Activated CD8-positive, alpha-beta memory T cell treated with anti-CD3 and anti-CD28 coated beads for 24 hours (primary cell): ENCODE measurements at regions not wholly inside any gene's neighbourhood (a gene's known extent, or its start where the extent isn't known, plus 50 kb on each side); places are given as distances from the start of the nearest gene placed in this dataset.

Source experiments
- DNase-seq: peaks from one replicate; pipeline ENCODE4 v3.0.0-alpha.2; 2020

DNA sequence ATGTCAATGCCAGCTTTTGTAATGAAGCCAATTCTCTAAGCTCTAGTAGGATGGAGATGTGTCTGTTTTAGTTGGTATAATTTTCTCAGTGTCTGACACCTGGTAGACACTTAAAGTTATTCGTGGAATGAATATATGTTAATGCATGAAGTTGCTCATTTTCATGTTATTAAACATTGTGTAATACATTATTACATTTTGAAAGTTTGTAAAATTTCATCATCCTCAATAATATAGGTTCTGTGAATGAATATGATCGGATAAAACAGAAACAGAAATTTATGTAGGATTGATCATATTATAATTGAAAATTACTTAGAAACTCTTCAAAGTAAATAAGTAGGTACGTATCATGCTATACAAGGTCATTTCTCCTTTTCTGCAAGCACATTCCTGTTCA, 625.3 kb downstream of the PLA2G4A start:
- no peak for DNase-seq

DNA sequence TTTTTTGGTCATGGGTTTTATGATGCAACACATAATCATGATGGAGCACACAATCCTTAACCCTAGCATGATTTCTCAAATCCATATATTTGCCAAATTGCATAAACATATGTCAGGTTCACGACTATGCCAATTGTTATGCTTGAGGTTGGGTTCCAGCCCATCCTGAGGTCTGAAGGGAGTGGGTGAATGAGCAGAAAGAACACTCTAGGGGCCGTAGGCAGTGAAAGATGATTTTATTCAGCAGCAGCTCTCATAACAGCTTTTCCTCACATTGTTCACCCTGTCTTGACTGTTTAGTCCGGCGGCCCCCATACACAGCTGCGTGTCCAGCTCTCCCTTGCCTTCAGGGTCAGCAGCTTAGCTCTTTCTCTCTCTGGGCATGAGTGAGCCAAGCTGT, 627.7 kb downstream of the PLA2G4A start:
- DNase-seq, result no peak

DNA sequence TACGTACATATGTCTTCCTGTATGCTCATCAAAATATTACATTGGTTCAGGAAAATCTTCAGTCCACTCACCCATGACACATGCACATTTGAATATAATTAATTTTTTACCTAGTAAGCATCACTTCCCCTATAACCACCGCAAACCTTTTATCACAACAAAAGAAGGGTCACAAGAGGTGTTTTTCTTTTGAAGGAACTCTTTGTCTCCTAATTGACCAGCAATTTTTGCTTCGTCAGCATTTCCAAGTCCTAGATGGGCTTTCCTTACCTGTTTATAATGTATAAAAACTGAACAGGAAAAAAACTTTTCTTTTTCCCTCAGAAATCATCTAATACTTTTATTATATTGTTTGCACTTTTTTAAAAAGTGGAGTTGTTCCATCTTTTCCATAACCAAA, 631.3 kb downstream of the PLA2G4A start:
- DNase-seq, result no peak

DNA sequence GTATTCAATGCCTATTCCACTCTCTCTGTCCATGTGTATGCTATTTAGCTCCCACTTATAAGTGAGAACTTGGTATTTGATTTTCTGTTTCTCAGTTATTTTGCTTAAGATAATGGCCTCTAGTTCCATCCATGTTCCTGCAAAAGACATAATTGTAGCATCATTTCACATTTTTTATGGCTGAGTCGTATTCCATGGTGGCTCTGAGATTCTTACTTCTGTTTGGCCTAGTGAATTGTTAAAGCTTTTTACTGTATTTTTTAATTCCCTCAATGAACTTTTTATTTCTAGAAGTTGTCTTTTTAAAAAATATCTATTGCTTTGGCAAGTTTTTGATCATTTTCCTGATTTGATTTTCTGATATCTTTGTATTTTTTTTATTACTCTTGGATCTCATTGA, 635.6 kb downstream of the PLA2G4A start:
- DNase-seq, result no peak

DNA sequence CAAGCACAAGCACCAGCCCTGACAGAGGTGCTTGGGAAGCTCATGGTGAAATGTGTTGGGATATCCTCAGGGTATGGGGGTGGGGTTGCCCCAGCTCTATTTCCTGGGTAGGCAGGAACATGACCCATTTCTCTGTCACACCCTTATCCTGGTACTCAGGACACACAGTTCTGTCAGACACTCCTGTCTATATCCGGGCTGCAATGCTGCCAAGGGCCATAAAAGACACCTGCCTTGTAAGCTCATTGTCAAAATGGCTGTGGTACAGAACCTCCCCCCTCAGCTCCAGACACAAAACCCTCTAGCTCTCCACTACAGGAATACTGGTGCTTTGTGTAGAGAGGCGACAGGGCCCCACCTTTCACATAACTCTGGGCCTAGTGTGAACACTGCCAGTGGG, 636.7 kb downstream of the PLA2G4A start:
- no peak for DNase-seq

DNA sequence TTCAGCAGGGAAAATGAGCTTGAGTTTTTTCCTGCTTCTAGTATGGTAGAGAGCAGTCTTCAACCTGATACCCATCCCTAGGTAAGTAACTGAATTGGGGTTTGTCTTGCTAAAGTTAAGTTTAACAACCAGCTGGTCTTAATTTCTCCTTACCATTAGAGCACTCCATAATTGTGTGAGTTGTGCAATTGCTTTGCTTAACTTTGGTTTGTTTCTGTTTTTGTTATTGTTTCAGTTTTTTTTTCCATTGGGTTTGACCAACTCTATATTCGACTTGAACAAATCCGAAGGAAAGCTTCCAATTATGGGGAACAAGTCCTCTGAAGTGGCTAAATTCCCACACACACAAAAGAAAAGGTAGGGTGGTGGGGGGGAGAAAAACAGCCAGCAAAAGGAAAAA, 641.1 kb downstream of the PLA2G4A start:
- DNase-seq, result no peak

DNA sequence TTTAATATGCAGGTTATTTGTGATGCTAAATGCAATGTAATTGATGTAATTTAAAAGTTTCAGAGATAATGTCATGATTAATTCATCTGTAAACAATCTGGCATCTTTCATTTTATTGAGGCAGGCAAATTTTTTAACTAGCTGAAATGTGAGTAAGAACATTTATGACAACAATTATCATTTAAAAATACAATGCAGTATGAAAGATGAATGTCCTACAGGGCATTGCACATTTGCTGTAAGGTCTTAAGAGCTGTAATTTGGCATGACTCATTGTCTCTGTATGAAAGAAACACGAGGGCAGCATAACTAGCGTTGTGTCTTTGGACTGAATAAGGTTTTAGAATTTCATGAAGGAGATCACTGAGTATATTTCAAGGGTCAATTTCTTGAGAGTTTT, 642.8 kb downstream of the PLA2G4A start:
- DNase-seq, result no peak

DNA sequence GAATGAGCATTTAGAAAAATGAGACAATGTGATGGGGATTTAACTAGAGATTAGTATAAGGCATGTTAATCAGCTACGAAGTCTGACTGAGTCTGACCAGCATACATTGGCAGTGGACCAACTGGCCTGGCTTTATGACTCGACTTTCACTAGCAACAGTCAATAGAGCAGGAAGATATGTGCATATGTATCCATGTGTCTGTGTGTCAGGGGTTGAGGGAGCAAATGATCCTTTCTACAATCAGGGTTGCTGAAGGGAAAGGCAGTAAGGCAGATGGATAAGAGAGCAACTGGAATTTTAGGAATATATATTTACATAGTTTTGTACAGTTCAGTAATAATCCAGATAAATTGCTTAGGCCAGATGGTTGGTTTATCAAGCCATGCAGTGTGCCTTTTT, 645.6 kb downstream of the PLA2G4A start:
- DNase-seq, result no peak

DNA sequence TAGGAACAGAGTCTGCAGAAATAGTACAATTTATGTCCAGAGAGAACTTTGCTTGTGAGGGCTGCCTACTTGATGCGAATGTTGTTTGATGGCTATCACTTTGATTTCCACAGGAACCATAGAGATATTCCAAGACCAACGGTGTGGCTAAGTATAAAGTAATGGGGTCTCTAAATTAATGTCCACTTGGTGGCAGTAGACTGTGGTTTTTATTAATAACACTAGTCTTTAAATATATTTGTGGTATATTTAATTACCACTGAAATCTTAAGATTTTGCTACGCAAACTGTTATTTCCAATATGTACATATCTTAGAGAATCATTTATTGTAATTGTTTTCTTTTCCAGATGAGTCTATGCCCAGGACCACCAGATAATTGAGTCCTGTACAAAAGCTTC, 647.9 kb downstream of the PLA2G4A start:
- no peak for DNase-seq

DNA sequence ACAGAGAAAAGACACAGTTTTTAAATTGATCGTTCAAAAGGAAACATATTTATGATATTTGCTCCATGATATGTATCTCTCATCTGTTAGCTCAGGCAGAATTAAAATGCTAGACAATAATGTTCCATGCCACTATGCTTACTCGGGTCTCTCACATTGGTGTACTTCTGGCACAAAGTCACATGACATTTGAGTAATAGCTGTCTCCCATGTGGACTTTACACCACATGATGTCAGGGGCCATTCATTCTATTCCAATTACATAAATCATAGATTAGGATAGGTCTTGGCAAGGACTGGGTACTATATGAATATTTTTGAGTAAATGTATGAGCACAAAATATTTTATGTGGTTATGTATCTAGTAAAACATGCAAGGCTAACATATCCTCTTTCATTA, 648.4 kb downstream of the PLA2G4A start:
- no peak for DNase-seq

DNA sequence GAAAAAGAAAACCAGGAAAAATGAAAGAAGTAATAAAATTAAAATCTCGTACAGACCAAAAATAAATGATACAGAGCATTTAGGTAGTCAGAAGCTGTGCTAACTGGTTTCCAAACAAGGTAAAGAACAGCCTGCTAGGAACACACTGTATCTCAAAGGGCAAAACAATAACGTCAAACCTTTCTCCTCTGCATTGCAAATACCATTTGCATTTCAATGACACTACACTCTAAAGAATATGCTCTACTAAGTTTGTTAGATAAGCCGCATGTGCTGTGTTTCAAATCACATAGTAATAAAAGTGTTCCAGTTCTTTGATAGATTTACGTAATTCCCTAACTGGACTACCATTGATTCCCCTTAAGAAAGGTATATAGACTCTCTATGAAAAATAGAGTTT, 648.8 kb downstream of the PLA2G4A start:
- no peak for DNase-seq

DNA sequence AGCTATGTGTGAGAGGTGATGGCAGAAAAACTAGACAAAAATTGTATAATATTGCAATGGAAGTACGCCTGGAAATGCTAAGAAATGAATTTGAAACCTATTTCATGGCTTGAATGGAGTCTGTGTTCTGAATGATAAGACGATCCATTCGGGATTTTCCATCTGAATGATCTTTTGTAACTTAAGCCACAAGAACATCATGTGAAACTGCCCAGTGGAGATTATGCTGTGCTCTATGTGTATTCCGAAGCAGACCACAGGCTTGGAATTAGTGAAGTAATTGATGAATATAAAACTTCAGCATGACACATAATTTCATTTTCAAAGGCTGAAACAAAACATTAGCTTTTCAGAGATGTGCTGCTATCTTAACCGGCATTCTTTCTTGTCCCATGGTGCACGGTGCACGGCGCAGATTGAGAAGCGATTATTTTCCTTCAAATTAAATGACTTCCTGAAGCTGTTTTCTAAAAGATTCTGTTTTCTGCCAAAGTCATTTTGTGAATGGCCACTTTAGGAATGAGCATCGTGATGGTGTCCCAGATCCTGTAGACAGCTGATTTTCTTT, 652.9 kb downstream of the PLA2G4A start:
- no peak for DNase-seq

DNA sequence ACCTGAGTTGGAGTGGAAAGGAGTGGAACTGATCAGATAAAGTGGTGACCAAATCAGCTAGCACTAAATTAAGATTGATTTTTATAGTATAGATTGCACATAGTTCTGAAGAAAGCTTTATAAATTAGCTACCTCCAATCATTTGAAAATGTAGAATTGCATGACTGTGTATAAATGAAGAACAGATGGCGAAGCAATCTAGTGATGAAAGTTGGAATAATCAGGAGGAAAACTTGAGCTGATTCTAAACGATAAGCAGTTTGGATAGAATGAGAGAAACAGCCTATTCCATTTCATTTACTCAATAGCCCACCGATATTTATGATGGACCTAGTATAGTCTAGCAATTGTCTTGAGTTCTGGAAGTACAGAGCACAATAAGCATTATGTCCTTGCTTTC, 661.5 kb downstream of the PLA2G4A start:
- no peak for DNase-seq

DNA sequence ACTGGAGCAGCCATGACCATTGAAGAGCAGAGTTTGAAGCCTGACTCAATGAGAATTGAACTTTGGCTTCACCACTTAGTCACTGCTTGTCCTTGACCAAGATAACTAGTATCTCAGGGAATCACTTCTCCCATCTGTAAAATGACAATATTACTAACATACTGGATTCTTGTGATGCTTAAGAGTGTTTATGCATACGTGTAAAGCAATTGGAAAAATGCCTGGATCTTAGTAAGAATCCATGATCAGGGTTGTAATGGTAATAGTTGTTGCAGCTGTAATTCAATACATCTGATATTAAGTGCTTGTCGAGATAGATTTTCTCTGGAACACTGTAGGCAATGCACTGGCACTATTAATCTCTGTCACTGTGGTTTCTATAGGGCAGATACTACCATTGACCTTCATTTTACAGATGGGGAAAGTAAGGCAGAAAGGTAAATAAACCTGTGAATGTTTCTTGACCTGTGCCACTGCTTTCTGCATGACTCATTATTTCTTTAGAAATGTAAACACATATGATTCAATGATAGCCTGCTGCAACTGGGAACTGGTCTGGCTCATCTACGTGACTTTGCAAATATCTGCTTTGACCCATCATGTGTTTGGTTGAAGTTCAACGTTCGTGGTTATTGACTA, 662.5 kb downstream of the PLA2G4A start:
- no peak for DNase-seq

DNA sequence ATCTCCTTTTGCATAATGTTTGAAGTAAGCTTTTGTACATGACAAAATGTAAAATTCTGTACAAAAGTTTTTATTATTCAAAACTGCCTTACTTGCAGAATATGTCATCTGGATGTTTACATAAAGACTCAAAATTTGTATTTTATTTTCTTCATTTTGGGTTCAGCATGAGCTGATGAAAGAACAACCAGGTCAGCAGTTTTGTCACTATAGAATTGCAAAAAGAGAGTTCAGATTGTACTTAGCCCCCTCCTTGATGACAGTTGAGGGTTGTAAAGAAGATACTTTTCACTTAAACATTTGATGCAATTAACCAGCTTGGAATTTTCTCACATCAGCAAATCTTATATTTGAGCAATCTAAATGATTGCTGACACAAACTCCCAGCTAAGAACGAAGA, 669.3 kb downstream of the PLA2G4A start:
- DNase-seq, result no peak

DNA sequence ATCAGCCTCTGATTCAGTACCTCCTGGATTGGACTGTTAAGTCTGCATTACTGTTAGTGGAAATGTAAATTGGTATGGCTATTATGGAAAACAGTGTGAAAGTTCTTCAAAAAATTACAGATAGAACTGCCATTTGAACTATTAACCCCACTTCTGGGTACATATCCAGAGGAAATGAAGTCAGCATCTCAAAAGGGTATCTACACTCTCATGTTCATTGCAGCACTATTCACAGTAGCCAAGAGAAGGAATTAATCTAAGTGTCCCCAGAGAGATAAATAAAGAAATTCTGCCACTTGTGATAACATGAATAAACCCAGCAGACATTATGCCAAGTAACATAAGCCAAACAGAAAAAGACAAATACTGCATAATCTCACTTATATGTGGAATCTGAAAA, 676.0 kb downstream of the PLA2G4A start:
- DNase-seq, result no peak

DNA sequence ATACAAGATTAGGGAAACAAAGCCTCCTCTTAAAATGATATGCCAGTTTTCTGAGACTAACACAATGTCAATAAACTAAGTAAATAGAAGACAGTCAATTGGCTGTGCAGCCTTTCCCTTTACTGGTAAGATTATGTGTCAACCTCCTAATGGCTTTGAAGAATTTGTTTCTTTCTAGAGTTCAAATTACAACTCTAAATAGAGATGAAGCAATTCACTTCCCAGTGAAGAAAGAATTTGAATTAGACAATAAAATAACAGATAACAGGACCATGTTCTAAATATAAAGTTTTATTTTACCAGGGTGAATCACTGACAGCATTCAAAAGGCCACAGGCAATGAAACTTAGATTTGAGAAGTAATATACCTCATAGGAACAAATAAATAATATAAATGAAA, 680.3 kb downstream of the PLA2G4A start:
- no peak for DNase-seq

DNA sequence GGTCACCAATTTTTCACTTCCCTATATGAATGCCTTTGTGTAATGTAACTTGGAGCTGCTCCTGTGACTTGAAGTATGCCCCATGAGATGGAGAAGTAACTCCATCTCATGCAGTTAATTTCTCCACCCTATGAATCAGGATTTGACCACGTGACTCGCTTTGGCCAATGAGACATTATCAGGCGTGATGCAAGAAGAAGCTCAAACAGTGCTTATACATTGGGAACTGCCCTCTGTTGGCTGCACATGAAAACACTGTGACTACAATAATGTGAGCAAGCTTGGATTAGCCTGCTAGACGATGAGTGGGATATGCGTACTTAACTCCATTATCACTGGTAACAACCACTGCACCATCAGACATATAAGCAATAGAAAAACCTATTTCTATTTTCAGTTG, 684.4 kb downstream of the PLA2G4A start:
- DNase-seq, result no peak

DNA sequence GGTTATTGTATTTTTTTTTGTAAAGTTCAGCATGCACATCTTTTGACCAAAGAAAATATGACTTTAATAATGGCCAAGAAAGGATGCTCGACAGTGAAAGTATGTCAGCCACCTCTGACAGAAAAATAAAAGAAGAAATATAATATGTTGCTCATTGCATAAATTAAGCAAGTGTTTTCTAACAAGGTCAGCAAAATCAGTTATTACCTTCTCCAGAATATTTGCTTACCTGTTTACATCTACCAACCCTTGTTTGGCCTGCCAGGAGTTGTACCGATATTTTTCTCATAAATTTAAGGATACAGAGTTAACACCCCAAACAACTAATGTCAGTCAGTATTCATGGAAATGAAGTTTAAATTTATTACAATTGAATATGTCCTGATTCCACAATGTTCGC, 685.4 kb downstream of the PLA2G4A start:
- DNase-seq, result no peak

DNA sequence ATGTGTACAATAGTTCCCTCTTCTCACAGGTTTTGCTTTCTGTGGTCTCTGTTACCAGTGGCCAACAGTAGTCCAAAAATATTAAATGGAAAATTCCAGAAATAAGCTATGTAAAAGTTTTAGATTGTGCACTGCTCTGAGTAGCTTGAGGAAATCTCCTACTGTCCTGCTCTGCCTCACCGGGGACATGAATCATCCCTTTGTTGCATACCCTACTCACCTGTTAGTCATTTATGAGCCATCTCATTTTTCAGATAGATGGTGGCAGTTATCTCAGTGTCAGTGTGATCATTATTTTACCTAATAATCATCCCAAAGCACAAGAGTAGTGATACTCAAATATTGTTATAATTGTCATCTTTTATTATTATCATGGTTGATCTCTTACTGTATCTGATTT, 688.1 kb downstream of the PLA2G4A start:
- no peak for DNase-seq

DNA sequence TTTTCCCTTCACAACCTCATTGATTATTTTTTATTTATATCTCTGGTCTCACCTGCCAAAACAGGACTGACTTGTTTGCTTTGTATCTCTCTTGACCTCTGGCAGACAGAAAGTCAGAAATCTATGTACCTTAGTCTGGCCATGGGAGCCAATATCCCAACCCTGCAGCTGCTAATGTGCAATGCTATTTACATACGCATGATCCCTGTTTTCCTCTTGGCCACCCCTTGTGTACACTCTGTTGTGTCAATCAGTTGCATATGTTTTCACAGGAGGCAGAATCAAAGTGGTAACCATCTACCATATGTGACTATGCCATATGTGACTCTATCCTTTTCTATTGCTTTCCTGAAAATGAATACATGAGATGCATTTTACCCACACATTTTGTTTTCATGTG, 688.8 kb downstream of the PLA2G4A start:
- DNase-seq, result no peak

DNA sequence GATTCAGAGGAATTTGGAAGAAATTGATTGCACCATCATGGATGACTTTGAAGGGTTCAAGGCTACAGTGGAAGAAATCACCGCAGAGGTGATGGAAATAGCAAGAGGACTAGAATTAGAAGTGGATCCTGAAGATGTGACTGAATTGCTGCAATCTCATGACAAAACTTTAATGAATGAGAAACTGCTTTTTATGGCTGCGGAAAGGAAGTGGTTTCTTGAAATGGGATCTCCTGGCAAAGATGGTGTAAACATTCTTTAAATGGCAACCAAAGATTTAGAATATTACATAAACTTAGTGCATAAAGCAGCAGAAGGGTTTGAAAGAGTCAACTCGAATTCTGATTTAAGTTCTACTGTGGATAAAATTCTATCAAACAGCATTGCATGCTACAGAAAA, 698.6 kb downstream of the PLA2G4A start:
- DNase-seq, result no peak

DNA sequence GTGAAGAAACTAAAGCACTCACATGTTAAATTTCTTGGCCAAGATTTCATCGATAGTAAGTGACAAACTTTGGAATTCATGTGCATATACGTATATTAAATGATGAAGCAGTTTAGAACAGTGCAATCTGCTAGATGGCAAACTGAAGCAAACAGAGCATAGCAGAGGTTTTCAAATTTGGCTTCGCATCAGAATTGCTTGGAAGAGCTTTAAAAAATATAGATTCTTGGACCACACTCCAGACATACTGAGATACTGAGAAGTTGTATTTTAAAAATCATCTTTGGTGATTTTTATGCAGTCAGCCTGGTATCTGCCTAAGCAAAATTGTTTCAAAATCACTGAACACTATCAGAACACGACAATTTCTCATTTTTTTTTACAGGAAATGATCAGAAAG, 709.2 kb downstream of the PLA2G4A start:
- no peak for DNase-seq

DNA sequence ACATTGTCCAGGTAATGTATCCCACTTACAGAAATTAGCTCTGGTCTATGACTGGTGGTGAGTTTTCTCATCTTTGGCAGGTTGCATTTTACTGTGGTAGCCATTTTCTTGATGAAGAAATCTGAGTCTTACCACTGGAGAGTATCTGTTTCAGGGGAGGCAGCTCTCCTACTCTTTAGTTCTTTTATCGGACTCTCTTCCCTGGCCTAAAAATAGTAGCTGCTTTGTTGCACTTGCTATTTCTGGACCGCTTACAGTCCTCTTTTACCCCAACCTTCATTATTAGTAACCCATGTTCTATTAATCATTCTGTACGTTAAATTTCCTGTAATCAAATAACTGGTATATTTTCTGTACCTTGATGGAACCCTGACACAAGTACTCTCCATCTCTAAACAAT, 720.8 kb downstream of the PLA2G4A start:
- DNase-seq, result no peak

DNA sequence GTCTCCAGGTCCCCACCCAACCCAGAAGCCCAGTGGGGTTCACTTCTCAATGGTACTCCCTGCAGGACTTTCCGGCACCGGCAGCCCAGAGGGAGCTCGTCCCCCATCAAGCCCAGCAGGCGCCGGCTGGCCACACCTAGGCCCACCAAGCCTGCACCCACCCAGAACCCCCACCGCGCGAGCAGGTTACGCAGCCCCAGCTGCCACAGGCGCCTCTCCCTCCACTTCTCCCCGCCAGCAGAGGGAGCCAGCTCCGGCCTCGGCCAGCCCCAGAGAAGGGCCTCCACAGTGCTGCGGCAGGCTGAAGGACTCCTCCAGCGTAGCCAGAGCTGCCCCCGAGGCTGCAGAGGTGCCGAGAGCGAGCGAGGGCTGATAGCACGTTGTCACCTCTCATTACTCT, 722.3 kb downstream of the PLA2G4A start:
- no peak for DNase-seq

DNA sequence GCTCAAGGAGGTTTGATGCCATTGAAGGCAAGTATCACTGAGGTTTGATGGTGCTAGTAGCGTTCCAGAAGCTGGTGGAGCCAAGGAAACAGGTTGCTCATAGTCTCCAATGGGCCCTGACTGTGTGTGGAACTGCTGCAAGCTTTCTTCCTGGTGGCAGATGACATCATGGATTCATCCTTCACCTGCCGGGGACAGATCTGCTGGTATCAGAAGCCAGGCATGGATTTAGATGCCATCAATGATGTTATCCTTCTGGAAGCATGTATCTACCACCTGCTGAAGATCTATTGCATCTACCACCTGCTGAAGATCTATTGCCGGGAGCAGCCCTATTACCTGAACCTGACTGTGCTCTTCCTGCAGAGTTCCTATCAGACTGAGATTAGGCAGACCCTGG, 734.4 kb downstream of the PLA2G4A start:
- no peak for DNase-seq
